HCT116 (cell line): ENCODE measurements at regions not wholly inside any gene's neighbourhood (a gene's known extent, or its start where the extent isn't known, plus 50 kb on each side); places are given as distances from the start of the nearest gene placed in this dataset.

Source experiments
- ATAC-seq: fragments of 200-7000 bp; cut with Tn5 transposase; 2 replicates; pipeline ENCODE4 v1.9.1; 2020; ENCODE audit warnings: mild to moderate bottlenecking, moderate library complexity
- BruUV-seq: library from RNA; stranded (reverse); fragments of 400-500 nt; replicated peaks from 2 replicates; lab custom pipeline; 2021; lab: Mats Ljungman, UMichigan
- CTCF ChIA-PET: fragments of 300-600 bp; sonication (Branson Sonifier 250); formaldehyde crosslinking; loops from one replicate; lab custom pipeline; 2021; ENCODE audit warnings: antibody characterized with exemption; lab: Charles Lee
- POLR2A ChIA-PET: fragments of 300-600, 350-600 bp; sonication (Branson Sonifier 250); formaldehyde crosslinking; loops from one replicate; lab custom pipeline; 2021; ENCODE audit warnings: antibody characterized with exemption; lab: Charles Lee
- RAD21 ChIA-PET, 2 experiments: fragments of 300-600 bp; sonication (Branson Sonifier 250); formaldehyde crosslinking; loops; one replicate each; lab custom pipeline; 2023; ENCODE audit warnings: low total read pairs in 2 of 2; ENCODE audit not compliant: uncharacterized antibody in 2 of 2, unreplicated experiment in 2 of 2, low non-redundant PET in 1 of 2; lab: Charles Lee
- DNase-seq: peaks from one replicate; pipeline ENCODE4 v3.0.0-alpha.2; 2010; ENCODE audit warnings: low read depth, low spot score
- H2AFZ ChIP-seq: fragments of 200-600 bp; shearing (Covaris generic), sonication (generic); 2 replicates; pipeline ENCODE4 v1.6.1; 2017; ENCODE audit warnings: low read depth, mixed run types, mixed read lengths, antibody characterized with exemption, low read length; ENCODE audit not compliant: poor library complexity, severe bottlenecking
- H3K27ac ChIP-seq: 2 replicates; pipeline ENCODE4 v1.5.1; 2012; ENCODE audit warnings: low read depth, low read length
- H3K27me3 ChIP-seq: fragments of 200-600 bp; sonication (generic); 2 replicates; pipeline ENCODE4 v1.6.1; 2016; ENCODE audit warnings: mixed run types, low read length, mixed read lengths; ENCODE audit not compliant: insufficient read depth
- H3K36me3 ChIP-seq, 2 experiments: fragments of 200-500 bp in 1 of 2; fragments of 200-600 bp in 1 of 2; sonication (Bioruptor generic) in 1 of 2; sonication (generic) in 1 of 2; 2 replicates each; pipeline versions ENCODE4 v1.5.1 to v1.6.1; 2014 to 2016; ENCODE audit warnings: low read length in 2 of 2, inconsistent platforms in 1 of 2, mixed read lengths in 1 of 2, mixed run types in 1 of 2; ENCODE audit not compliant: insufficient read depth in 2 of 2, control insufficient read depth in 1 of 2
- H3K4me1 ChIP-seq, 2 experiments: fragments of 200-600 bp in 1 of 2; sonication (generic) in 1 of 2; 2 replicates each; pipeline versions ENCODE4 v1.5.1 to v1.6.1; 2012 to 2017; ENCODE audit warnings: low read length in 2 of 2, inconsistent platforms in 1 of 2, mild to moderate bottlenecking in 1 of 2, mixed read lengths in 1 of 2, mixed run types in 1 of 2, moderate library complexity in 1 of 2; ENCODE audit not compliant: insufficient read depth in 2 of 2, control insufficient read depth in 1 of 2
- H3K4me2 ChIP-seq: fragments of 200-600 bp; sonication (generic); 2 replicates; pipeline ENCODE4 v1.6.1; 2017; ENCODE audit warnings: mixed run types, low read length, mixed read lengths
- H3K4me3 ChIP-seq, 2 experiments: fragments of 200-600 bp in 1 of 2; sonication (generic) in 1 of 2; replicated peaks in 1 of 2; 2 replicates each; pipeline ENCODE4 v1.5.1; 2011 to 2016; ENCODE audit warnings: low read length in 2 of 2, control low read depth in 1 of 2, low read depth in 1 of 2, mild to moderate bottlenecking in 1 of 2, mixed read lengths in 1 of 2, mixed run types in 1 of 2
- H3K79me2 ChIP-seq: fragments of 200-600 bp; sonication (generic); 2 replicates; pipeline ENCODE4 v1.6.1; 2017; ENCODE audit warnings: mild to moderate bottlenecking, mixed run types, low read length, moderate library complexity, mixed read lengths; ENCODE audit not compliant: insufficient read depth
- H3K9ac ChIP-seq: fragments of 200-600 bp; sonication (generic); 2 replicates; pipeline ENCODE4 v1.6.1; 2016; ENCODE audit warnings: low read length, mixed read lengths
- H3K9me2 ChIP-seq: fragments of 200-600 bp; sonication (generic), shearing (Covaris generic); 2 replicates; pipeline ENCODE4 v1.6.1; 2017; ENCODE audit warnings: mixed run types, mild to moderate bottlenecking, moderate library complexity; ENCODE audit not compliant: insufficient read depth
- H3K9me3 ChIP-seq, 2 experiments: fragments of 200-500 bp in 1 of 2; fragments of 200-600 bp in 1 of 2; sonication (Bioruptor generic) in 1 of 2; sonication (generic) in 1 of 2; 2 replicates each; pipeline ENCODE4 v1.6.1; 2014 to 2017; ENCODE audit warnings: low read length in 2 of 2, mixed read lengths in 2 of 2, inconsistent platforms in 1 of 2, low read depth in 1 of 2, mild to moderate bottlenecking in 1 of 2, mixed run types in 1 of 2, moderate library complexity in 1 of 2; ENCODE audit not compliant: control insufficient read depth in 1 of 2, insufficient read depth in 1 of 2
- H4K20me1 ChIP-seq: fragments of 200-600 bp; sonication (generic), shearing (Covaris generic); 2 replicates; pipeline ENCODE4 v1.6.1; 2017; ENCODE audit warnings: mixed run types, mild to moderate bottlenecking, moderate library complexity; ENCODE audit not compliant: insufficient read depth
- CBX3 ChIP-seq: IDR thresholded peaks from 2 replicates; pipeline ENCODE4 v1.6.1; 2012; ENCODE audit warnings: low read depth
- CEBPB ChIP-seq: IDR thresholded peaks from 2 replicates; pipeline ENCODE4 v1.6.1; 2012; ENCODE audit warnings: low read depth
- EGR1 ChIP-seq: IDR thresholded peaks from 2 replicates; pipeline ENCODE4 v1.6.1; 2012; ENCODE audit warnings: low read depth
- ELF1 ChIP-seq: IDR thresholded peaks from 2 replicates; pipeline ENCODE4 v1.6.1; 2012; ENCODE audit warnings: low read depth, borderline replicate concordance
- EZH2 ChIP-seq: fragments of 200-600 bp; sonication (generic); IDR thresholded peaks from 2 replicates; pipeline ENCODE4 v1.6.1; 2017; ENCODE audit warnings: antibody characterized with exemption, mixed run types
- EZH2phosphoT487 ChIP-seq: fragments of 200-600 bp; IDR thresholded peaks from 2 replicates; pipeline ENCODE4 v1.6.1; 2018; ENCODE audit warnings: antibody characterized with exemption, borderline replicate concordance
- RAD21 ChIP-seq: IDR thresholded peaks from 2 replicates; pipeline ENCODE4 v1.6.1; 2012; ENCODE audit warnings: low read depth, mild to moderate bottlenecking
- SIN3A ChIP-seq: IDR thresholded peaks from 2 replicates; pipeline ENCODE4 v1.6.1; 2012; ENCODE audit warnings: low read depth
- SP1 ChIP-seq: IDR thresholded peaks from 2 replicates; pipeline ENCODE4 v1.6.1; 2012; ENCODE audit warnings: low read depth
- TCF7L2 ChIP-seq: IDR thresholded peaks from 2 replicates; pipeline ENCODE4 v1.7.0; 2011; ENCODE audit warnings: borderline replicate concordance, inconsistent platforms; ENCODE audit not compliant: insufficient read depth, insufficient read length; ENCODE audit errors: extremely low read depth
- YY1 ChIP-seq: IDR thresholded peaks from 2 replicates; pipeline ENCODE4 v1.6.1; 2011; ENCODE audit warnings: low read length, low read depth, moderate library complexity, mild to moderate bottlenecking; ENCODE audit not compliant: insufficient replicate concordance; ENCODE audit errors: extremely low read depth
- ZBTB33 ChIP-seq: IDR thresholded peaks from 2 replicates; pipeline ENCODE4 v1.6.1; 2011; ENCODE audit warnings: mild to moderate bottlenecking, low read length, moderate library complexity; ENCODE audit not compliant: insufficient replicate concordance; ENCODE audit errors: extremely low read depth
- ZFX ChIP-seq: fragments of 450-650 bp; IDR thresholded peaks from 2 replicates; pipeline ENCODE4 v1.6.1; 2017
- ZNF274 ChIP-seq: fragments of 200-500 bp; sonication (Bioruptor generic); IDR thresholded peaks from 2 replicates; pipeline ENCODE4 v1.6.1; 2014; ENCODE audit warnings: mild to moderate bottlenecking, low read depth, low read length, inconsistent platforms
- intact Hi-C: fragments of 100-400 bp; cut with micrococcal nuclease; formaldehyde crosslinking; loops from 2 replicates; pipeline ENCODE4 v1.10.0; 2022
- TF ChIP-seq, protein P1 (sequence below): IDR thresholded peaks from 2 replicates; pipeline ENCODE4 v1.6.1; 2012

GRCh38 chr6:11853678-11854407 lies 75.2 kb upstream of the ADTRP start:
- H3K4me1 ChIP-seq: no peaks in the 10 kb centered on the region
- H3K9me2 ChIP-seq: no peaks in the 10 kb centered on the region
- H4K20me1 ChIP-seq: no peaks in the 10 kb centered on the region
- no peak for ATAC-seq
- no peak overlapping the region for H3K9ac ChIP-seq
- BruUV-seq: no TSS peak
- H3K4me2 ChIP-seq: no peak overlapping the region
- POLR2A ChIA-PET: no interaction called here
- intact Hi-C loops: no loop called here
- no peak for TF ChIP-seq SP1
- H3K27ac ChIP-seq: no peak overlapping the region
- no peak for DNase-seq
- H3K4me3 ChIP-seq: no peak overlapping the region
- no peaks in the 10 kb centered on the region for H3K36me3 ChIP-seq
- H2AFZ ChIP-seq: no peak overlapping the region
- RAD21 ChIA-PET: no interaction called here
- CTCF ChIA-PET: no interaction called here
- no peaks in the 10 kb centered on the region for H3K79me2 ChIP-seq
- H3K9me3 ChIP-seq: no peaks in the 10 kb centered on the region
- H3K27me3 ChIP-seq: no peaks in the 10 kb centered on the region

GRCh38 chr6:11852061-11852651 lies 73.6 kb upstream of the ADTRP start:
- POLR2A ChIA-PET: no interaction called here
- no peaks in the 10 kb centered on the region for H3K9me3 ChIP-seq
- no peak for TF ChIP-seq EGR1
- no peak for TF ChIP-seq TCF7L2
- TF ChIP-seq ZBTB33: no peak
- TF ChIP-seq EZH2phosphoT487: no peak
- no peak for TF ChIP-seq ZNF274
- no peak for TF ChIP-seq ZFX
- no peak for TF ChIP-seq YY1
- TF ChIP-seq CEBPB: no peak
- TF ChIP-seq EZH2: no peak
- TF ChIP-seq SIN3A: no peak
- TF ChIP-seq SP1: no peak
- no peak for TF ChIP-seq CBX3
- TF ChIP-seq, protein P1, sequence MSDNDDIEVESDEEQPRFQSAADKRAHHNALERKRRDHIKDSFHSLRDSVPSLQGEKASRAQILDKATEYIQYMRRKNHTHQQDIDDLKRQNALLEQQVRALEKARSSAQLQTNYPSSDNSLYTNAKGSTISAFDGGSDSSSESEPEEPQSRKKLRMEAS: no peak
- TF ChIP-seq ELF1: no peak
- TF ChIP-seq RAD21: no peak
- no peak for DNase-seq
- no peak overlapping the region for H3K9ac ChIP-seq
- no peak overlapping the region for H3K4me2 ChIP-seq
- intact Hi-C loops: no loop called here
- no peaks in the 10 kb centered on the region for H3K36me3 ChIP-seq
- H3K4me1 ChIP-seq: no peaks in the 10 kb centered on the region
- H3K9me2 ChIP-seq: no peaks in the 10 kb centered on the region
- H3K27ac ChIP-seq: no peak overlapping the region
- BruUV-seq: no TSS peak
- no peak overlapping the region for H3K4me3 ChIP-seq
- no peaks in the 10 kb centered on the region for H4K20me1 ChIP-seq
- CTCF ChIA-PET: no interaction called here
- H3K79me2 ChIP-seq: no peaks in the 10 kb centered on the region
- no peak overlapping the region for H2AFZ ChIP-seq
- H3K27me3 ChIP-seq: no peaks in the 10 kb centered on the region
- no peak for ATAC-seq
- RAD21 ChIA-PET: no interaction called here
